GM12865 (cell line): ENCODE measurements at regions not wholly inside any gene's neighbourhood (a gene's known extent, or its start where the extent isn't known, plus 50 kb on each side); places are given as distances from the start of the nearest gene placed in this dataset.
A peak's percentile ranks its signal among the peaks of the same experiment; 100 is the strongest.
"Not testable (repeated sequence)": the region's sequence is repeated elsewhere in the genome, so short reads cannot be mapped to it uniquely, and the experiment has no call there.

Experiments
- DNase-seq: peaks from one replicate; pipeline ENCODE4 v3.0.0; 2010; ENCODE audit warnings: low read depth
- H3K4me3 ChIP-seq: 2 replicates; pipeline ENCODE4 v1.5.1; 2011; ENCODE audit warnings: mild to moderate bottlenecking, low read depth, low read length, control low read depth
- TF ChIP-seq, protein P1 (sequence below): IDR thresholded peaks from 2 replicates; pipeline ENCODE4 v1.5.1; 2011; ENCODE audit warnings: low read length, control low read depth, low read depth, inconsistent platforms; ENCODE audit not compliant: insufficient read depth; ENCODE audit errors: missing control alignments

DNA sequence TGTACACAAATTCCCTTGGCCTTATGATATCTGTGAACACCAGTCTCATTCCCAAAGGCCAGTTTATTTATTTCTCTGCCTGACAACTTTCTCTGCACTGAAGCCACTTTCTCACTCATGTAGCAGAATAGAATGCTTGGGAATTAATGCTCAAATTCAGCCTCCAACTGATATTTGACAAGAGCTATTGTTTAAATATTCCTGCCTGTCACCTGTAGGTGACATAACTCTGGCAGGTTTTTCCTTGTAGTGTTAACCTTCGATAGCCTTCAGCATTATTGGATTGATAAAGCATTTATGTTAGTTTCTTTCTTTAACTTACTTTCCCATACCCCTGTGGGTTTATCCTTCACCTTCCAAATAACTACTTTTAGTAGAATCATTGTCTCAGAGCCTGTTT lies 1183.2 kb upstream of the ADGRB3 start:
- TF ChIP-seq, protein P1, sequence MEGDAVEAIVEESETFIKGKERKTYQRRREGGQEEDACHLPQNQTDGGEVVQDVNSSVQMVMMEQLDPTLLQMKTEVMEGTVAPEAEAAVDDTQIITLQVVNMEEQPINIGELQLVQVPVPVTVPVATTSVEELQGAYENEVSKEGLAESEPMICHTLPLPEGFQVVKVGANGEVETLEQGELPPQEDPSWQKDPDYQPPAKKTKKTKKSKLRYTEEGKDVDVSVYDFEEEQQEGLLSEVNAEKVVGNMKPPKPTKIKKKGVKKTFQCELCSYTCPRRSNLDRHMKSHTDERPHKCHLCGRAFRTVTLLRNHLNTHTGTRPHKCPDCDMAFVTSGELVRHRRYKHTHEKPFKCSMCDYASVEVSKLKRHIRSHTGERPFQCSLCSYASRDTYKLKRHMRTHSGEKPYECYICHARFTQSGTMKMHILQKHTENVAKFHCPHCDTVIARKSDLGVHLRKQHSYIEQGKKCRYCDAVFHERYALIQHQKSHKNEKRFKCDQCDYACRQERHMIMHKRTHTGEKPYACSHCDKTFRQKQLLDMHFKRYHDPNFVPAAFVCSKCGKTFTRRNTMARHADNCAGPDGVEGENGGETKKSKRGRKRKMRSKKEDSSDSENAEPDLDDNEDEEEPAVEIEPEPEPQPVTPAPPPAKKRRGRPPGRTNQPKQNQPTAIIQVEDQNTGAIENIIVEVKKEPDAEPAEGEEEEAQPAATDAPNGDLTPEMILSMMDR: no peak
- no peak overlapping the region for H3K4me3 ChIP-seq
- DNase-seq: no peak

DNA sequence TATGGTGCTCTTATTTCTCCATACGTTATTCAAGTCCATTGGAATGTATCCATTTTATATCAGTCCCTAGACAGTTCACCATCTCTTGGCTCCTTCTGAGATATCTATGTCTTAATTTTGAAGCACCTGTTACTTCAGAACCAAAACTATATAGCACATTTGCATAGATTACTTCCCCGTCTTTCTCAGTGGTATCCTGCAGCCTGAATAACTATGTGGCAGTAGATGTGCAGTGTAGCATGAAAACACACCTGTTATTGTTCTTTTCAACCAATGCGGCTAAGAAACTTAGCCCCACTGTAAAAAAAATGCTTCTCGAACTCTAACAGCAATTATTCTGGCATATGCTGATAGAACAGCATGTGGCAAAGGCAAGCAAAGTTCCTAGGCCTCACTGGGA lies 1184.4 kb upstream of the ADGRB3 start:
- H3K4me3 ChIP-seq: no peak overlapping the region
- peak; percentile 4 for DNase-seq
- TF ChIP-seq, protein P1: no peak

DNA sequence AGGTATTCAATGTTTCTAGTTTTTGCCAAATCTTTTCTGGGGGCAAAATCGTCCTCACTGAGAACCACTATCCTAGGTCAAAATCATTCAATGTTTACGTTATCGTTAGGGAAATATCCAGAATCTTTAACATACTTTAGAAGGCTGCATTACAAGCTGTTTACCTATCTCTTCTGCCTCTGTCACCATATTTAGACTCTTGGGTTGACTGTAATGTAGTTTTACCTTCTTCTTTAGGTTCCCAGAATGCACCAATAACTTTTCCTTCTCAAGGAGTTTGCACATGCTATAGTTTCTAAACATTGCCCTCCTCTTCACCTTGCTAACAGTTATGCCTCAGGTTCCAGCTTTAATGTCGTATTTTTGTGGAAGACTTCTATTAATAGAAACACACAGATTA lies 1185.5 kb upstream of the ADGRB3 start:
- DNase-seq: no peak
- TF ChIP-seq, protein P1: no peak
- no peak overlapping the region for H3K4me3 ChIP-seq

DNA sequence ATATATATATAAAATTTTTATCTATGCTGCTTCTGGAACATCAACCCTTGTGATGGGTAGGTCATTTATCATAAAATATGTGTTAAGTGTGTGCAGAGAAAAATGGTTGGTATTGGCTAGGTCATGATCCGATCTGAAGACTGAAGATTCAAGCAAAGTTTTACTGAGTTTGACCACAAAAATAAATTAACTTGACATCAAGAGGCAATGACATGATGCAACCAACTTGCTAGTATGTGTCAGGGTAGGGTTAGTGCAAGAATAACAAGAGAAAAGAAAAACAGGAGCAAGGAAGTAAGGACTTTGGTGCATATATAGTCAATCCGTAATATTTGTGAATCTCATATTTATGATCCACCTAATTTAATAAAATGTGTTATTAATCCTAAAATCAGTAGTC lies 1202.0 kb upstream of the ADGRB3 start:
- H3K4me3 ChIP-seq: no peak overlapping the region
- DNase-seq: no peak
- TF ChIP-seq, protein P1: no peak

DNA sequence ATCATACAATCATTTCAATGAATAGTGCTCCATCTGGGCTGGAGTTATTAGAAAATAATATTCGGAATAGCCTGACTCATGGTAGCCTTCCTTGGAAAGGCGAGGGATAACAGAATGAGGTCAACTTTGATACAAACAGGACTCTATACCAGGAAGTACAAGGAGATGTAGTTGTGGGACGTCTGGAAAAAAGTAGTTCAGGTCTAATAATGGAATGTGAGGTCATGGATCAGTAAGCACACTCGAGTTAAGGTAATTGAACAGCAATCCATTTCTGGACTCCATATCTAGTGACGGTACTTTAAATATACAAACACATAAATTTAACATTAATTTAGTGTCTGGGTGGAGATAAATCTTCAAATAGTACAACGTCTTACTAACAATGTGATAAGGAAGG lies 1204.0 kb upstream of the ADGRB3 start:
- TF ChIP-seq, protein P1: no peak
- no peak overlapping the region for H3K4me3 ChIP-seq
- DNase-seq: no peak

DNA sequence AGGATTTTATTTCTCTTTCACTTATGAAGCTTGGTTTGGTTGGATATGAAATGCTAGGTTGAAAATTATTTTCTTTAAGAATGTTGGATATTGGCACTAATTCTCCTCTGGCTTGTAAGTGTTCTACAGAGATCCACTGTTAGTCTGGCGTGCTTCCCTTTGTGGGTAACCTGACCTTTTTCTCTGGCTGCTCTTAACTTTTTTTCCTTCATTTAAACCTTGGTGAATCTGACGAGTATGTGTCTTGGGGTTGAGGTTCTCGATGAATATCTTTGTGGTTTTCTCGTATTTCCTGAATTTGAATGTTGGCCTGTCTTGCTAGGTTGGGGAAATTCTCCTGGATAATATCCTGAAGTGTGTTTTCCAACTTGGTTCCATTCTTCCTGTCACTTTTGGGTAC lies 1208.4 kb upstream of the ADGRB3 start:
- not testable (repeated sequence) for DNase-seq, H3K4me3 ChIP-seq

DNA sequence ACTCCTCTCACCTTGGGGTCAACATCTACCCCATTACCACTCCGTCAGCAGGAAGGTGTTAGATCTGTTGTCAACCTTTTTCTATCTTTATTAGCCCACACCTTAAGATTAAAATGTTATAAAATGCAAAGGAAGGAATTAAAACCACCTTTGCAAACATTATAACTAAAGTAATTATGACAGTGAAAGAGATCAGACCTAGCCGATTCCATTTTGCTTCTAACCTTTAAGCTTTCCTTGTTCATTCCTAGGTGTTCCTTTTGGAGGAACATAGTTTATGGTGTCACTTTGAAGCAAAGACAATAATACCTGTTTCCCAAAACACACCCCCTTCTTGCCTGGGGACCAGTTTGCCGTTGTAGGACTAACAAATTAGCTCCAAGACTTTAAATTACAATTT lies 1223.0 kb upstream of the ADGRB3 start:
- no peak for DNase-seq
- TF ChIP-seq, protein P1: no peak
- H3K4me3 ChIP-seq: no peak overlapping the region

DNA sequence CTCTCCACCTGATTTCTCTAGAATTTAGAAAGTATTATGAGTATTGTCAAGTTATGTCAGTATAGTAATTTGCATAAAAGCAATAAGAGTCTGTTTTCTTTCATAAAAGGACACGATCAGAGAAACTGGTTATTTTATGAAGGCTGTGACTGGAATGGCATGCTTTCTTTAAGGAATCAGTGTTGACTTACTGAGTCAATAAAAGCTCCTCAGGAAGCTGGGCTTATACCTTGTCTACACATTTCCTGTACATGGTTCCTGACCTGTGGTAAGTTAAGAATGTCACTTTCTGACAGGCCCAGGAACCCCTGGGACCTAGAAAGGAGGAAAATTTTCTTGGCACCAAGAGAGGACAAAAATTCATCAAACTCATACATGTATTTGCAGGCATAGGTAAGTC lies 1224.0 kb upstream of the ADGRB3 start:
- H3K4me3 ChIP-seq: no peak overlapping the region
- TF ChIP-seq, protein P1: no peak
- no peak for DNase-seq
